Lung (tissue), 11 donors: ENCODE measurements at regions not wholly inside any gene's neighbourhood (a gene's known extent, or its start where the extent isn't known, plus 50 kb on each side); places are given as distances from the start of the nearest gene placed in this dataset.

Experiments used
- ATAC-seq: fragments of 200-7000 bp; cut with Tn5 transposase; one replicate; pipeline ENCODE4 v1.9.1; 2020; ENCODE audit warnings: moderate number of reproducible peaks; ENCODE audit not compliant: insufficient read depth, low FRiP score
- DNase-seq, 3 donors: peaks; one replicate each; pipeline ENCODE4 v3.0.0-alpha.2; 2013 to 2017
- H3K27ac ChIP-seq, 2 donors: one replicate each; pipeline ENCODE4 v1.5.1; 2013; ENCODE audit warnings: mild to moderate bottlenecking in 2 of 2, moderate library complexity in 2 of 2, control low read depth in 1 of 2, inconsistent platforms in 1 of 2, low read depth in 1 of 2, low read length in 1 of 2
- H3K27me3 ChIP-seq, 3 donors: one replicate each; pipeline ENCODE4 v1.5.1; 2013; ENCODE audit warnings: low read length in 2 of 3; ENCODE audit not compliant: control insufficient read depth in 3 of 3, insufficient read depth in 3 of 3
- H3K36me3 ChIP-seq, 4 donors: one replicate each; pipeline ENCODE4 v1.5.1; 2013; ENCODE audit warnings: low read length in 4 of 4, mild to moderate bottlenecking in 1 of 4, moderate library complexity in 1 of 4; ENCODE audit not compliant: control insufficient read depth in 4 of 4, insufficient read depth in 4 of 4
- H3K4me1 ChIP-seq, 5 donors: one replicate each; pipeline ENCODE4 v1.5.1; 2013; ENCODE audit warnings: low read length in 5 of 5, mild to moderate bottlenecking in 2 of 5, moderate library complexity in 1 of 5; ENCODE audit not compliant: control insufficient read depth in 5 of 5, insufficient read depth in 5 of 5
- H3K4me3 ChIP-seq: one replicate; pipeline ENCODE4 v1.5.1; 2013; ENCODE audit warnings: mild to moderate bottlenecking, control low read depth, moderate library complexity
- H3K9ac ChIP-seq, 2 donors: one replicate each; pipeline ENCODE4 v1.5.1; 2013; ENCODE audit warnings: low read length in 2 of 2, control low read depth in 1 of 2; ENCODE audit not compliant: insufficient read depth in 1 of 2
- H3K9me3 ChIP-seq, 4 donors: one replicate each; pipeline ENCODE4 v1.5.1; 2013; ENCODE audit warnings: low read length in 3 of 4, mild to moderate bottlenecking in 1 of 4, moderate library complexity in 1 of 4; ENCODE audit not compliant: control insufficient read depth in 4 of 4, insufficient read depth in 3 of 4
- CTCF ChIP-seq: IDR thresholded peaks from 2 replicates; pipeline ENCODE4 v1.5.1; 2012; ENCODE audit warnings: mild to moderate bottlenecking; ENCODE audit errors: control extremely low read depth, extremely low read depth
- WGBS, 2 donors: extraction: QIAGEN DNeasy Blood & Tissue Kit; methylation state at CpG; one replicate each; pipeline ENCODE4 v1.1.7; 2013; 5-methylcytosine and 5-hydroxymethylcytosine counted together
- donor health status: control.
- donor health status: control.
- donor health status: Bipolar disorder and iron deficiency.
- donor health status: healthy.
- donor health status: DM: yes; HTN: yes; CAD: no.

GRCh38 chr6:153781306-153781705 lies 257.7 kb upstream of the OPRM1 start:
- no peaks in the 10 kb centered on the region for H3K36me3 ChIP-seq
- no peak overlapping the region for H3K4me3 ChIP-seq
- peaks cover 0 to 4% (median 0%) of the 10 kb centered on the region in 4 donors for H3K9me3 ChIP-seq
- H3K4me1 ChIP-seq = no peaks in the 10 kb centered on the region
- WGBS, 2 donors = 82 to 94% methylated on average over 1 of the region's 1 CpG
- no peak overlapping the region for H3K27ac ChIP-seq
- H3K27me3 ChIP-seq = no peaks in the 10 kb centered on the region
- DNase-seq (no peak), ATAC-seq (no peak)
- TF ChIP-seq CTCF = no peak
- H3K9ac ChIP-seq = no peak overlapping the region

- no peak for TF ChIP-seq CTCF
Observed at GRCh38 chr6:153780011-153780410, 259.0 kb upstream of the OPRM1 start.

GRCh38 chr6:153778216-153778615 lies 260.8 kb upstream of the OPRM1 start:
- no peak for TF ChIP-seq CTCF
- H3K9me3 ChIP-seq = peaks cover 0 to 4% (median 0%) of the 10 kb centered on the region in 4 donors
- no peak overlapping the region for H3K9ac ChIP-seq
- no peak overlapping the region for H3K4me3 ChIP-seq
- no peaks in the 10 kb centered on the region for H3K36me3 ChIP-seq
- DNase-seq (no peak), ATAC-seq (no peak)
- H3K27ac ChIP-seq = no peak overlapping the region
- WGBS, 2 donors = 85 to 90% methylated on average over 2 of the region's 2 CpGs
- no peaks in the 10 kb centered on the region for H3K4me1 ChIP-seq
- H3K27me3 ChIP-seq = no peaks in the 10 kb centered on the region

More at GRCh38 chr6:153780011-153780410, 259.0 kb upstream of the OPRM1 start:
- H3K4me1 ChIP-seq = no peaks in the 10 kb centered on the region
- WGBS, 2 donors = 91 to 92% methylated on average over 1 of the region's 1 CpG
- DNase-seq (no peak), ATAC-seq (no peak)
- H3K9ac ChIP-seq = no peak overlapping the region
- H3K36me3 ChIP-seq = no peaks in the 10 kb centered on the region
- H3K27me3 ChIP-seq = no peaks in the 10 kb centered on the region
- H3K27ac ChIP-seq = no peak overlapping the region
- no peak overlapping the region for H3K4me3 ChIP-seq
- H3K9me3 ChIP-seq = peaks cover 0 to 4% (median 0%) of the 10 kb centered on the region in 4 donors

- H3K9ac ChIP-seq = no peak overlapping the region
- ATAC-seq (no peak), DNase-seq (no peak)
- H3K36me3 ChIP-seq = no peaks in the 10 kb centered on the region
- TF ChIP-seq CTCF = no peak
- H3K9me3 ChIP-seq = no peaks in the 10 kb centered on the region
- no peaks in the 10 kb centered on the region for H3K4me1 ChIP-seq
- no peaks in the 10 kb centered on the region for H3K27me3 ChIP-seq
- no peak overlapping the region for H3K27ac ChIP-seq
- H3K4me3 ChIP-seq = no peak overlapping the region
Observed at GRCh38 chr6:153771577-153771976, 267.5 kb upstream of the OPRM1 start.
